Ovary (tissue), 3 donors: ENCODE measurements at regions not wholly inside any gene's neighbourhood (a gene's known extent, or its start where the extent isn't known, plus 50 kb on each side); places are given as distances from the start of the nearest gene placed in this dataset.

Source experiments
- CTCF ChIP-seq, 3 donors: fragments of 450-650 bp in 2 of 3; fragments of 200-600 bp in 1 of 3; IDR thresholded peaks; one replicate each; pipeline versions ENCODE4 v1.5.1 to v1.8.0; 2016 to 2022; ENCODE audit warnings: antibody characterized with exemption in 3 of 3, mild to moderate bottlenecking in 1 of 3
- EP300 ChIP-seq: sonication (generic); formaldehyde crosslinking; IDR thresholded peaks from one replicate; pipeline ENCODE4 v1.6.1; 2017; ENCODE audit warnings: antibody characterized with exemption
- POLR2A ChIP-seq: fragments of 450-650 bp; IDR thresholded peaks from one replicate; pipeline ENCODE4 v1.6.1; 2017; ENCODE audit warnings: antibody characterized with exemption, mild to moderate bottlenecking, moderate library complexity
- donor health status: DM: no; HTN: no; CAD: no.

DNA sequence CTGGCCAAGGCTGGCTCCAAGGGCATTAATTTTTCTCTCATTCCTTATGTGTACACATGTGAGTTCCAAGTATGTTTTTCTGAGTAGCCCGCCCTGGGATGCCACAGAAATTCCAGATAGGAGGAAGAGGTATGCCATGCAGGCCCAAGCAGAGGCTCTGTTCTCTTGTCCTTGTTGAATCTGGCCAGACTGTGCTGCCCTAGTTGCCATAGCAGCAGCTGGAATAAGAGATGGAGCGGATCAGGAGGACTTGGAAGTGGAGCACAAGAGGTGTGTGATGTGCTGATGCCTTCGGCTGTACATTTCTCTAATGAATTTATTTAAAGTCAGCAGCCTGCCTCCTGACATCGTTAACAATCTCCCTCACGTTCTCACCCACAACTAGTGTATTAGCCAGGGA, 235.6 kb upstream of the RPS23 start:
- TF ChIP-seq CTCF (IDR thresholded peaks at IDR 0.05) (no peak), POLR2A (no peak), EP300 (no peak)
